Peyer's patch (tissue), 4 donors: ENCODE measurements at regions not wholly inside any gene's neighbourhood (a gene's known extent, or its start where the extent isn't known, plus 50 kb on each side); places are given as distances from the start of the nearest gene placed in this dataset.

Experiments used
- DNase-seq, 3 donors: peaks; one replicate each; pipeline ENCODE4 v3.0.0-alpha.2; 2017 to 2019
- H3K27ac ChIP-seq, 4 donors: fragments of 200-600 bp; sonication (generic); one replicate each; pipeline ENCODE4 v1.5.1; 2016 to 2019
- H3K27me3 ChIP-seq, 2 donors: fragments of 200-600 bp; sonication (generic); one replicate each; pipeline ENCODE4 v1.5.1; 2019
- H3K36me3 ChIP-seq, 3 donors: fragments of 200-600 bp; sonication (generic); one replicate each; pipeline ENCODE4 v1.5.1; 2016 to 2019
- H3K4me1 ChIP-seq, 4 donors: fragments of 200-600 bp; sonication (generic); one replicate each; pipeline ENCODE4 v1.5.1; 2016 to 2019
- H3K4me3 ChIP-seq, 4 donors: fragments of 200-600 bp; sonication (generic); 1 replicate in 3 of 4; 2 replicates in 1 of 4; pipeline ENCODE4 v1.5.1; 2016 to 2019; ENCODE audit warnings: mild to moderate bottlenecking in 1 of 4
- H3K9me3 ChIP-seq, 4 donors: fragments of 200-600 bp; sonication (generic); one replicate each; pipeline ENCODE4 v1.5.1; 2016 to 2019; ENCODE audit warnings: mild to moderate bottlenecking in 1 of 4
- POLR2A ChIP-seq, 2 donors: fragments of 450-650 bp; IDR thresholded peaks; one replicate each; pipeline ENCODE4 v1.5.1; 2017; ENCODE audit warnings: antibody characterized with exemption in 2 of 2, mild to moderate bottlenecking in 2 of 2, moderate library complexity in 2 of 2
- TF ChIP-seq, protein P1 (sequence below), 6 experiments: fragments of 450-650 bp in 4 of 6; fragments of 200-600 bp in 2 of 6; sonication (generic) in 1 of 6; IDR thresholded peaks; one replicate each; pipeline ENCODE4 v1.5.1; 2017 to 2019; ENCODE audit warnings: antibody characterized with exemption in 6 of 6, mild to moderate bottlenecking in 3 of 6, moderate library complexity in 1 of 6

DNA sequence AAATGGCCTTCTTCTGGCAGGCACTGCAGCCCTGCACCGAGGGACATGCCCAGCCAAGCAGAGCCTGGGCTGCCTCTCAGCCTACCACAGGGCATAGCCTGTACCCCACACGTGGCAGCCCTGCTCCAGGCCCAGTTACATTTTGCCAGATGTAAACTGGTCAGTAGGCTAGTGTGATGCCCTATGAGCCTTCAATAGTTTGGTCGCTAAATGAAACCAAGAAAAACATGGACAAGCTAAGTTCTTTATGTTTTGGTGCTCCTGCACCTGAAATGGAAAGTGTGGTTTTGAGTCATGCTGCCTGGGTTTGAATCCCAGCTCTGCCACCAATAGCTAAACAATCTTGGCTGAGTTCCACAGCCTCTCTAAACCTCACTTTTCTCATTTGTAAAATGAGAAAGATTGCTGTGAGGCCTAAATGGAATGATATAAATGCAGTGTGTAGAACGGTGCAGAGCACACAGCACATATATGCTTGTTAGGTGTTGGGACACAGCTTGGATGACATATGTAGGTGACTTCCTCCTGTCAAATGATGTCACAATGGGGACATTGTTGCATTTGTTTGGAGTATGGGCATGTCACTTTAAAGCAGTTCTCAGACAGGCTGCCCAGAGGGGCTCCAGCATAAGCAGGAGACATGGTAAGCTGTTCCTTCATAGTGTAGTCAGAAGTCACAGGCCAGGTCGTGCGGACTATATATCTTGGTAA is 57.4 kb downstream of the ZBTB38 start:
- H3K27ac ChIP-seq: peak overlapping the region in 2 of 4 donors; percentile 38 to 78

DNA sequence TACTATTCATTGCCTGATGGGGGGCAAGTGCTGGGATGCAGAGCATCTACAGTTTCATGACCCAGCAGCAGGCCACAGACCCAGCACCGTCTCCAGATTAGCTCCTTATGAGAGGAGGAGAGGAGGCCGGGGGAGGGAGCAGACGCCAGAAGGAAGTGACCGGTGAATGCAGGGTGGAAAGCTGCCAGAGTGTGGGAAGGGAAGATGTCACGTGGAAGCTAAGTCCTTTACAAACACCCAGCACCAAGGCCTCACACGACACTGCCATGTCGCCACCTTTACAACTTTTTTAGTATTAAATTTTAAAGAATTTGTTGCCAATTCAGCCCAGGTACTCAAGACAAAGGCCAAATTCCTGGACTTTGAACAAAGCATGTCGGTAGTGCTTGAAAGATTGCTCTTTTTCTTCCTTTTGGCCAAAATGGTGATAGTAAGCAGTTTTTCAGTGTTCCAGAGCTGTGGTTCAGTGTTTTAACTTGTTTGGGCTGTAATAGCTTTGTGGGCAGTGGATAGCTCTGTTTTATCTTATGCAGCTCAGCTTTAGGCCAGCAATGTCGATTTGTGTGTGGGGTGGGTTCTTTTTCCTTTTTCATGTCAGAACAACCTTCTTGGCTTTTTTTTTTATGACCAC is 58.2 kb downstream of the ZBTB38 start:
- no peak for TF ChIP-seq POLR2A (IDR thresholded peaks at IDR 0.05)
- TF ChIP-seq, protein P1, sequence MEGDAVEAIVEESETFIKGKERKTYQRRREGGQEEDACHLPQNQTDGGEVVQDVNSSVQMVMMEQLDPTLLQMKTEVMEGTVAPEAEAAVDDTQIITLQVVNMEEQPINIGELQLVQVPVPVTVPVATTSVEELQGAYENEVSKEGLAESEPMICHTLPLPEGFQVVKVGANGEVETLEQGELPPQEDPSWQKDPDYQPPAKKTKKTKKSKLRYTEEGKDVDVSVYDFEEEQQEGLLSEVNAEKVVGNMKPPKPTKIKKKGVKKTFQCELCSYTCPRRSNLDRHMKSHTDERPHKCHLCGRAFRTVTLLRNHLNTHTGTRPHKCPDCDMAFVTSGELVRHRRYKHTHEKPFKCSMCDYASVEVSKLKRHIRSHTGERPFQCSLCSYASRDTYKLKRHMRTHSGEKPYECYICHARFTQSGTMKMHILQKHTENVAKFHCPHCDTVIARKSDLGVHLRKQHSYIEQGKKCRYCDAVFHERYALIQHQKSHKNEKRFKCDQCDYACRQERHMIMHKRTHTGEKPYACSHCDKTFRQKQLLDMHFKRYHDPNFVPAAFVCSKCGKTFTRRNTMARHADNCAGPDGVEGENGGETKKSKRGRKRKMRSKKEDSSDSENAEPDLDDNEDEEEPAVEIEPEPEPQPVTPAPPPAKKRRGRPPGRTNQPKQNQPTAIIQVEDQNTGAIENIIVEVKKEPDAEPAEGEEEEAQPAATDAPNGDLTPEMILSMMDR (IDR thresholded peaks at IDR 0.05): no peak
- Histone ChIP-seq H3K4me1 (peaks cover 0 to 34% (median 0%) of the 10 kb centered on the region in 4 donors), H3K4me3 (no peak overlapping the region), H3K27me3 (no peaks in the 10 kb centered on the region), H3K27ac (peak overlapping the region in 2 of 4 donors; percentile 38 to 78), H3K9me3 (no peaks in the 10 kb centered on the region), H3K36me3 (peaks cover 0 to 39% (median 0%) of the 10 kb centered on the region in 3 donors)
- DNase-seq: peak in 2 of 3 donors; percentile 65 to 76

More for the DNA sequence above, 57.4 kb downstream of the ZBTB38 start:
- TF ChIP-seq POLR2A (IDR thresholded peaks at IDR 0.05): no peak
- TF ChIP-seq, protein P1 (IDR thresholded peaks at IDR 0.05): no peak
- Histone ChIP-seq H3K4me3 (no peak overlapping the region), H3K9me3 (no peaks in the 10 kb centered on the region), H3K36me3 (peaks cover 0 to 39% (median 0%) of the 10 kb centered on the region in 3 donors), H3K4me1 (peaks cover 0 to 34% (median 0%) of the 10 kb centered on the region in 4 donors), H3K27me3 (no peaks in the 10 kb centered on the region)
- no peak for DNase-seq

DNA sequence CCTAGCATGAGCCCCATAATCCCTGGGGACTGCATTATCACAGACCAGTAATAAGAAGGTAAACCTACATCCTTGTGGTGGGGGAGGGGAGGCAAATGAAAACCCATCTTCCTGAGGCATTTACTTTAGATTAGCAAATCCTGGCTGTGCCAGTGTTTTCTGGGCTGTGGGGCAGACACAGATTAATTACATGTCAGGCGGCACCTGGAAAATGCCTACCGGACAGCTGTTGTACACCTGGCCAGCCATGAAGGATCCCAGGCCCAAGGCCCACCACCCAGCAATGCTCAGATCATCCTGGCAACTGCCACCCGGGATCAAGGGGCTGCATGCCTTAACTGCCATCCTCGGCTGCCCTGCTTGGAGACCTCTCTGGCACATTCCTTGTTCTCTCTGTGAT is 59.1 kb upstream of the RASA2 start:
- H3K9me3 ChIP-seq: no peaks in the 10 kb centered on the region
- peaks cover 0 to 43% (median 0%) of the 10 kb centered on the region in 4 donors for H3K4me1 ChIP-seq
- no peak for DNase-seq
- TF ChIP-seq POLR2A (IDR thresholded peaks at IDR 0.05): no peak
- TF ChIP-seq, protein P1 (IDR thresholded peaks at IDR 0.05): no peak
- H3K27ac ChIP-seq: peak overlapping the region in 1 of 4 donors; percentile 78
- peaks cover 0 to 37% (median 0%) of the 10 kb centered on the region in 3 donors for H3K36me3 ChIP-seq
- H3K4me3 ChIP-seq: no peak overlapping the region
- no peaks in the 10 kb centered on the region for H3K27me3 ChIP-seq

GRCh38 chr3:141429371-141430035 is 57.3 kb upstream of the RASA2 start:
- no peaks in the 10 kb centered on the region for H3K27me3 ChIP-seq
- H3K27ac ChIP-seq: peak overlapping the region in 1 of 4 donors; percentile 78
- no peak for DNase-seq
- H3K9me3 ChIP-seq: no peaks in the 10 kb centered on the region
- TF ChIP-seq POLR2A (IDR thresholded peaks at IDR 0.05): no peak
- TF ChIP-seq, protein P1 (IDR thresholded peaks at IDR 0.05): no peak
- H3K4me3 ChIP-seq: no peak overlapping the region
- peaks cover 0 to 42% (median 0%) of the 10 kb centered on the region in 4 donors for H3K4me1 ChIP-seq
- peaks cover 0 to 37% (median 0%) of the 10 kb centered on the region in 3 donors for H3K36me3 ChIP-seq

GRCh38 chr3:141430316-141430715 is 56.5 kb upstream of the RASA2 start:
- no peak for DNase-seq
- Histone ChIP-seq H3K27me3 (no peaks in the 10 kb centered on the region), H3K4me1 (peaks cover 0 to 41% (median 0%) of the 10 kb centered on the region in 4 donors), H3K36me3 (peaks cover 0 to 37% (median 0%) of the 10 kb centered on the region in 3 donors), H3K4me3 (peak overlapping the region in 1 of 4 donors; percentile 3), H3K9me3 (no peaks in the 10 kb centered on the region), H3K27ac (peak overlapping the region in 2 of 4 donors; percentile 42 to 78)
- TF ChIP-seq, protein P1 (IDR thresholded peaks at IDR 0.05): no peak
- TF ChIP-seq POLR2A (IDR thresholded peaks at IDR 0.05): no peak
